ENCODE measurements at regions not wholly inside any gene's neighbourhood (a gene's known extent, or its start where the extent isn't known, plus 50 kb on each side); places are given as distances from the start of the nearest gene placed in this dataset.
"Not testable (repeated sequence)": the region's sequence is repeated elsewhere in the genome, so short reads cannot be mapped to it uniquely, and the experiment has no call there.

DNA sequence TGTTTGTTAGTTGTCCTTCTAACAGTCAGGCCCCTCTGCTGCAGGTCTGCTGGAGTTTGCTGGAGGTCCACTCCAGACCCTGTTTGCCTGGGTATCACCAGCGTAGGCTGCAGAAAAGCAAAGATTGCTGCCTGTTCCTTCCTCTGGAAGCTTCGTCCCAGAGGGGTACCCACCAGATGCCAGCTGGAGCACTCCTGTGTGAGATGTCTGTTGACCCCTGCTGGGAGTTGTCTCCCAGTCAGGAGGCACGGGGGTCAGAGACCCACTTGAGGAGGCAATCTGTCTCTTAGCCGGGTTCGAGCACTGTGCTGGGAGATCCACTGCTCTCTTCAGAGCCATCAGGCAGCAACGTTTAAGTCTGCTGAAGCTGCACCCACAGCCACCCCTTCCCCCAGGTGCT lies 1356.4 kb downstream of the RPA4 start:
- H3K9ac ChIP-seq (ENCODE audit: low read length); H2AFZ ChIP-seq (ENCODE audit: low read depth, low read length, poor library complexity, severe bottlenecking); H4K20me1 ChIP-seq (ENCODE audit: insufficient read depth); H3K36me3 ChIP-seq (ENCODE audit: control insufficient read depth in 1 of 2, insufficient read depth in 2 of 2, low read length in 2 of 2); RAD21 ChIA-PET (ENCODE audit: low non-redundant PET in 1 of 2, low total read pairs in 2 of 2, uncharacterized antibody in 2 of 2, unreplicated experiment in 2 of 2); H3K79me2 ChIP-seq (ENCODE audit: insufficient read depth, low read length); H3K4me2 ChIP-seq (ENCODE audit: low read length); H3K4me1 ChIP-seq (ENCODE audit: control insufficient read depth in 1 of 2, insufficient read depth in 2 of 2, low read length in 2 of 2); ATAC-seq; H3K4me3 ChIP-seq (replicated peaks in 1 of 2; ENCODE audit: low read depth in 1 of 2, low read length in 2 of 2); H3K9me2 ChIP-seq (ENCODE audit: insufficient read depth); intact Hi-C loops (cut with micrococcal nuclease); CTCF ChIA-PET; DNase-seq (ENCODE audit: low read depth, low spot score); H3K27me3 ChIP-seq (ENCODE audit: insufficient read depth, low read length); POLR2A ChIA-PET; BruUV-seq (replicated peaks); H3K9me3 ChIP-seq (ENCODE audit: control insufficient read depth in 1 of 2, insufficient read depth in 1 of 2, low read depth in 1 of 2, low read length in 2 of 2); H3K27ac ChIP-seq (ENCODE audit: low read depth, low read length): not testable (repeated sequence)

- ChIA-PET RAD21 (ENCODE audit: low non-redundant PET in 1 of 2, low total read pairs in 2 of 2, uncharacterized antibody in 2 of 2, unreplicated experiment in 2 of 2) (no interaction called here), CTCF (no interaction called here), POLR2A (no interaction called here)
- Histone ChIP-seq H3K9me3 (ENCODE audit: control insufficient read depth in 1 of 2, insufficient read depth in 1 of 2, low read depth in 1 of 2, low read length in 2 of 2) (no peaks in the 10 kb centered on the region), H3K27me3 (ENCODE audit: insufficient read depth, low read length) (no peaks in the 10 kb centered on the region), H4K20me1 (ENCODE audit: insufficient read depth) (no peaks in the 10 kb centered on the region), H3K27ac (ENCODE audit: low read depth, low read length) (no peak overlapping the region), H3K36me3 (ENCODE audit: control insufficient read depth in 1 of 2, insufficient read depth in 2 of 2, low read length in 2 of 2) (no peaks in the 10 kb centered on the region), H3K4me2 (ENCODE audit: low read length) (no peak overlapping the region), H3K9me2 (ENCODE audit: insufficient read depth) (no peaks in the 10 kb centered on the region), H3K4me3 (replicated peaks in 1 of 2; ENCODE audit: low read depth in 1 of 2, low read length in 2 of 2) (no peak overlapping the region), H3K79me2 (ENCODE audit: insufficient read depth, low read length) (no peaks in the 10 kb centered on the region), H3K9ac (ENCODE audit: low read length) (no peak overlapping the region), H3K4me1 (ENCODE audit: control insufficient read depth in 1 of 2, insufficient read depth in 2 of 2, low read length in 2 of 2) (no peaks in the 10 kb centered on the region), H2AFZ (ENCODE audit: low read depth, low read length, poor library complexity, severe bottlenecking) (no peak overlapping the region)
- TF ChIP-seq REST (IDR thresholded peaks at IDR 0.05; ENCODE audit: low read depth): no peak
- TF ChIP-seq EZH2 (IDR thresholded peaks at IDR 0.05): no peak
- no peak for TF ChIP-seq ZFX (IDR thresholded peaks at IDR 0.05)
- TF ChIP-seq TCF7L2 (IDR thresholded peaks at IDR 0.05; ENCODE audit: borderline replicate concordance, extremely low read depth, insufficient read depth, insufficient read length): no peak
- no peak for TF ChIP-seq EZH2phosphoT487 (IDR thresholded peaks at IDR 0.05; ENCODE audit: borderline replicate concordance)
- no peak for TF ChIP-seq FOSL1 (IDR thresholded peaks at IDR 0.05; ENCODE audit: low read depth)
- TF ChIP-seq, protein P1, sequence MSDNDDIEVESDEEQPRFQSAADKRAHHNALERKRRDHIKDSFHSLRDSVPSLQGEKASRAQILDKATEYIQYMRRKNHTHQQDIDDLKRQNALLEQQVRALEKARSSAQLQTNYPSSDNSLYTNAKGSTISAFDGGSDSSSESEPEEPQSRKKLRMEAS (IDR thresholded peaks at IDR 0.05): no peak
- TF ChIP-seq CBX3 (IDR thresholded peaks at IDR 0.05; ENCODE audit: low read depth): no peak
- TF ChIP-seq POLR2A (IDR thresholded peaks at IDR 0.05; ENCODE audit: borderline replicate concordance, extremely low read depth, insufficient read depth, insufficient read length): no peak
- TF ChIP-seq ELF1 (IDR thresholded peaks at IDR 0.05; ENCODE audit: borderline replicate concordance, low read depth): no peak
- TF ChIP-seq JUND (IDR thresholded peaks at IDR 0.05): no peak
- no peak for TF ChIP-seq SP1 (IDR thresholded peaks at IDR 0.05; ENCODE audit: low read depth)
- no TSS peak for BruUV-seq (replicated peaks)
- no peak for ATAC-seq
- DNase-seq (ENCODE audit: low read depth, low spot score): no peak
- intact Hi-C loops (cut with micrococcal nuclease): no loop called here
Measured at GRCh38 chrX:98263135-98263534, 1379.4 kb downstream of the RPA4 start.

All from HCT116 (cell line).